Pancreas (tissue), 10 donors: ENCODE measurements at regions not wholly inside any gene's neighbourhood (a gene's known extent, or its start where the extent isn't known, plus 50 kb on each side); places are given as distances from the start of the nearest gene placed in this dataset.
"Not testable (repeated sequence)": the region's sequence is repeated elsewhere in the genome, so short reads cannot be mapped to it uniquely, and the experiment has no call there.

Experiments
- ATAC-seq, 4 donors: fragments of 200-7000 bp; cut with Tn5 transposase; one replicate each; pipeline versions ENCODE4 v1.8.0 to v1.9.1; 2020; ENCODE audit warnings: mild to moderate bottlenecking in 4 of 4, moderate library complexity in 4 of 4
- DNase-seq, 6 donors: peaks; one replicate each; pipeline ENCODE4 v3.0.0-alpha.2; 2020
- FAIRE-seq: peaks from 2 replicates; lab custom pipeline; 2012; peaks lifted over from hg19 to GRCh38; lab: Jason Lieb, UNC
- H3K27ac ChIP-seq, 4 donors: fragments of 200-600 bp; sonication (generic); 1 replicate in 3 of 4; 2 replicates in 1 of 4; pipeline versions ENCODE4 v1.5.0 to v1.8.0; 2020
- H3K27me3 ChIP-seq, 4 donors: fragments of 200-600 bp; one replicate each; pipeline ENCODE4 v1.8.0; 2021
- H3K36me3 ChIP-seq, 3 donors: fragments of 200-600 bp; sonication (generic) in 1 of 3; one replicate each; pipeline versions ENCODE4 v1.5.0 to v1.8.0; 2020 to 2021
- H3K4me1 ChIP-seq, 3 donors: fragments of 200-600 bp; one replicate each; pipeline ENCODE4 v1.8.0; 2021
- H3K4me3 ChIP-seq, 4 donors: fragments of 200-600 bp; sonication (generic) in 2 of 4; one replicate each; pipeline versions ENCODE4 v1.5.0 to v1.8.0; 2020 to 2021
- H3K9me3 ChIP-seq, 4 donors: fragments of 200-600 bp; one replicate each; pipeline ENCODE4 v1.8.0; 2021
- WGBS, 2 donors: extraction: QIAGEN DNeasy Blood & Tissue Kit; methylation state at CpG; one replicate each; pipeline ENCODE4 v1.1.7; 2013; 5-methylcytosine and 5-hydroxymethylcytosine counted together
- intact Hi-C, 3 donors: fragments of 100-400 bp; cut with DNase I; formaldehyde crosslinking; loops; one replicate each; pipeline versions ENCODE4 v1.11.1 to v1.14.2; 2022
- donor health status: healthy with polysubstance abuse.
- donor health status: DM: no; HTN: no; CAD: no; lungs with moderate emphysema.
- donor health status: DM: no; HTN: no; CAD: no.
- donor health status: control.
- donor health status: control.
- donor health status: Bipolar disorder and iron deficiency.
- donor health status: DM: yes; HTN: yes; CAD: no.
- donor health status: DM: no; HTN: no; CAD: no.
- donor health status: DM: no; HTN: no; CAD: no.
- donor health status: DM: yes; HTN: yes; CAD: no.

GRCh38 chr22:12638319-12638718, 2889.7 kb upstream of the OR11H1 start:
- DNase-seq, intact Hi-C loops, H3K36me3 ChIP-seq, FAIRE-seq, H3K27me3 ChIP-seq, H3K4me3 ChIP-seq, H3K27ac ChIP-seq, ATAC-seq, H3K9me3 ChIP-seq, H3K4me1 ChIP-seq: not testable (repeated sequence)
- WGBS, 2 donors = 53 to 61% methylated on average over 3 of the region's 3 CpGs
